Liver (tissue), 8 donors: ENCODE measurements at regions not wholly inside any gene's neighbourhood (a gene's known extent, or its start where the extent isn't known, plus 50 kb on each side); places are given as distances from the start of the nearest gene placed in this dataset.

Experiments
- DNase-seq: peaks from one replicate; pipeline ENCODE4 v3.0.0-alpha.2; 2017; ENCODE audit warnings: low spot score
- H3K27ac ChIP-seq, 2 donors: one replicate each; pipeline ENCODE4 v1.7.0; 2013; ENCODE audit warnings: inconsistent platforms in 2 of 2, low read length in 2 of 2, control low read depth in 1 of 2, low read depth in 1 of 2, mild to moderate bottlenecking in 1 of 2
- H3K27me3 ChIP-seq, 4 donors: one replicate each; pipeline versions ENCODE4 v1.6.1 to v1.7.0; 2013; ENCODE audit warnings: low read length in 3 of 4, inconsistent platforms in 1 of 4, mild to moderate bottlenecking in 1 of 4, moderate library complexity in 1 of 4; ENCODE audit not compliant: control insufficient read depth in 4 of 4, insufficient read depth in 4 of 4
- H3K36me3 ChIP-seq, 4 donors: one replicate each; pipeline versions ENCODE4 v1.6.1 to v1.7.0; 2013; ENCODE audit warnings: low read length in 3 of 4, mild to moderate bottlenecking in 3 of 4, low read depth in 1 of 4, moderate library complexity in 1 of 4; ENCODE audit not compliant: control insufficient read depth in 4 of 4, insufficient read depth in 3 of 4
- H3K4me1 ChIP-seq, 4 donors: one replicate each; pipeline versions ENCODE4 v1.6.1 to v1.7.0; 2013; ENCODE audit warnings: low read length in 3 of 4, mild to moderate bottlenecking in 3 of 4, moderate library complexity in 1 of 4; ENCODE audit not compliant: control insufficient read depth in 4 of 4, insufficient read depth in 4 of 4
- H3K4me3 ChIP-seq, 3 donors: one replicate each; pipeline versions ENCODE4 v1.6.1 to v1.7.0; 2013; ENCODE audit warnings: low read length in 3 of 3, control low read depth in 1 of 3, low read depth in 1 of 3, mild to moderate bottlenecking in 1 of 3
- H3K9ac ChIP-seq, 2 donors: one replicate each; pipeline ENCODE4 v1.7.0; 2013; ENCODE audit warnings: low read length in 2 of 2, mild to moderate bottlenecking in 2 of 2, moderate library complexity in 2 of 2, control low read depth in 1 of 2, low read depth in 1 of 2
- H3K9me3 ChIP-seq, 4 donors: one replicate each; pipeline versions ENCODE4 v1.6.1 to v1.7.0; 2013; ENCODE audit warnings: low read length in 3 of 4; ENCODE audit not compliant: control insufficient read depth in 4 of 4
- EGR1 ChIP-seq, 2 donors: IDR thresholded peaks; 2 replicates each; pipeline ENCODE4 v1.6.1; 2016 to 2018; ENCODE audit warnings: antibody characterized with exemption in 2 of 2, low read depth in 2 of 2
- FOXA1 ChIP-seq: IDR thresholded peaks from 2 replicates; pipeline ENCODE4 v1.6.1; 2016; ENCODE audit warnings: antibody characterized with exemption
- FOXA2 ChIP-seq: IDR thresholded peaks from 2 replicates; pipeline ENCODE4 v1.6.1; 2016; ENCODE audit warnings: antibody characterized with exemption
- HNF4A ChIP-seq, 2 donors: conservative IDR thresholded peaks; 2 replicates each; pipeline ENCODE4 v1.6.1; 2016; ENCODE audit warnings: antibody characterized with exemption in 2 of 2, mild to moderate bottlenecking in 2 of 2
- HNF4G ChIP-seq: IDR thresholded peaks from 2 replicates; pipeline ENCODE4 v1.6.1; 2016; ENCODE audit warnings: antibody characterized with exemption
- JUND ChIP-seq, 2 donors: IDR thresholded peaks; 2 replicates each; pipeline ENCODE4 v1.6.1; 2016; ENCODE audit warnings: antibody characterized with exemption in 2 of 2
- NR2F2 ChIP-seq: IDR thresholded peaks from 2 replicates; pipeline ENCODE4 v1.6.1; 2016; ENCODE audit warnings: antibody characterized with exemption
- RAD21 ChIP-seq, 2 donors: IDR thresholded peaks; 2 replicates each; pipeline ENCODE4 v1.6.1; 2016; ENCODE audit warnings: antibody characterized with exemption in 2 of 2, mild to moderate bottlenecking in 2 of 2
- RXRA ChIP-seq, 2 donors: IDR thresholded peaks; 2 replicates each; pipeline ENCODE4 v1.6.1; 2017 to 2018; ENCODE audit warnings: antibody characterized with exemption in 2 of 2, mild to moderate bottlenecking in 1 of 2
- SP1 ChIP-seq: IDR thresholded peaks from 2 replicates; pipeline ENCODE4 v1.6.1; 2018; ENCODE audit warnings: antibody characterized with exemption, mild to moderate bottlenecking
- TAF1 ChIP-seq: conservative IDR thresholded peaks from 2 replicates; pipeline ENCODE4 v1.6.1; 2016; ENCODE audit warnings: antibody characterized with exemption, mild to moderate bottlenecking
- YY1 ChIP-seq: IDR thresholded peaks from 2 replicates; pipeline ENCODE4 v1.6.1; 2016; ENCODE audit warnings: antibody characterized with exemption, mild to moderate bottlenecking
- WGBS: extraction: QIAGEN DNeasy Blood & Tissue Kit; methylation state at CpG from one replicate; pipeline ENCODE4 v1.1.7; 2013; 5-methylcytosine and 5-hydroxymethylcytosine counted together
- TF ChIP-seq, protein P1 (sequence below): IDR thresholded peaks from 2 replicates; pipeline ENCODE4 v1.6.1; 2016; ENCODE audit warnings: antibody characterized with exemption, mild to moderate bottlenecking
- TF ChIP-seq, protein P2 (sequence below): IDR thresholded peaks from 2 replicates; pipeline ENCODE4 v1.6.1; 2016; ENCODE audit warnings: antibody characterized with exemption
- TF ChIP-seq, protein P3 (sequence below): fragments of 150-350 bp; IDR thresholded peaks from 2 replicates; pipeline ENCODE4 v1.5.1; 2017; ENCODE audit warnings: improper control_type of control experiment, low read depth, low read length; ENCODE audit not compliant: missing input control
- TF ChIP-seq, protein P4 (sequence below): IDR thresholded peaks from 2 replicates; pipeline ENCODE4 v1.6.1; 2016; ENCODE audit warnings: antibody characterized with exemption
- TF ChIP-seq, protein P5 (sequence below): IDR thresholded peaks from 2 replicates; pipeline ENCODE4 v1.6.1; 2016; ENCODE audit warnings: antibody characterized with exemption
- donor health status: healthy.
- donor health status: healthy.
- donor health status: healthy.
- donor health status: healthy.
- donor health status: healthy.

DNA sequence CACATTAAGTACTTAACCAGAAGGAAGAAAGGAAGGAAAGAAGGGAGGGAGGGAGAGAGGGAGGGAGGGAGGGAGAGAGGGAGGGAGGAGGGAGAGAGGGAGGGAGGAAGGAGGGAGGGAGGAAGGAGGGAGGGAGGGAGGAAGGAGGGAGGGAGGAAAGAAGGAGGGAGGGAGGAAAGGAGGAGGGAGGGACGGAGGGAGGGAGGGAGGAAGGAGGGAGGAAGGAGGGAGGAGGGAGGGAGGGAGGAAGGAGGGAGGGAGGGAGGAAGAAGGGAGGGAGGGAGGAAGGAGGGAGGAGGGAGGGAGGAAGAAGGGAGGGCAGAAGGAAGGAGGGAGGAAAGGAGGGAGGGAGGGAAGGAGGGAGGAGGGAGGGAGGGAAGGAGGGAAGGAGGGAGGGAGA is 363.3 kb downstream of the MBD2 start (continued):
- TF ChIP-seq, protein P1, sequence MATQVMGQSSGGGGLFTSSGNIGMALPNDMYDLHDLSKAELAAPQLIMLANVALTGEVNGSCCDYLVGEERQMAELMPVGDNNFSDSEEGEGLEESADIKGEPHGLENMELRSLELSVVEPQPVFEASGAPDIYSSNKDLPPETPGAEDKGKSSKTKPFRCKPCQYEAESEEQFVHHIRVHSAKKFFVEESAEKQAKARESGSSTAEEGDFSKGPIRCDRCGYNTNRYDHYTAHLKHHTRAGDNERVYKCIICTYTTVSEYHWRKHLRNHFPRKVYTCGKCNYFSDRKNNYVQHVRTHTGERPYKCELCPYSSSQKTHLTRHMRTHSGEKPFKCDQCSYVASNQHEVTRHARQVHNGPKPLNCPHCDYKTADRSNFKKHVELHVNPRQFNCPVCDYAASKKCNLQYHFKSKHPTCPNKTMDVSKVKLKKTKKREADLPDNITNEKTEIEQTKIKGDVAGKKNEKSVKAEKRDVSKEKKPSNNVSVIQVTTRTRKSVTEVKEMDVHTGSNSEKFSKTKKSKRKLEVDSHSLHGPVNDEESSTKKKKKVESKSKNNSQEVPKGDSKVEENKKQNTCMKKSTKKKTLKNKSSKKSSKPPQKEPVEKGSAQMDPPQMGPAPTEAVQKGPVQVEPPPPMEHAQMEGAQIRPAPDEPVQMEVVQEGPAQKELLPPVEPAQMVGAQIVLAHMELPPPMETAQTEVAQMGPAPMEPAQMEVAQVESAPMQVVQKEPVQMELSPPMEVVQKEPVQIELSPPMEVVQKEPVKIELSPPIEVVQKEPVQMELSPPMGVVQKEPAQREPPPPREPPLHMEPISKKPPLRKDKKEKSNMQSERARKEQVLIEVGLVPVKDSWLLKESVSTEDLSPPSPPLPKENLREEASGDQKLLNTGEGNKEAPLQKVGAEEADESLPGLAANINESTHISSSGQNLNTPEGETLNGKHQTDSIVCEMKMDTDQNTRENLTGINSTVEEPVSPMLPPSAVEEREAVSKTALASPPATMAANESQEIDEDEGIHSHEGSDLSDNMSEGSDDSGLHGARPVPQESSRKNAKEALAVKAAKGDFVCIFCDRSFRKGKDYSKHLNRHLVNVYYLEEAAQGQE, result no peak
- TF ChIP-seq TAF1, result no peak
- no peak for TF ChIP-seq SP1
- TF ChIP-seq FOXA1, result no peak
- TF ChIP-seq HNF4G, result no peak
- TF ChIP-seq RXRA (IDR thresholded peaks at IDR 0.05), result no peak

DNA sequence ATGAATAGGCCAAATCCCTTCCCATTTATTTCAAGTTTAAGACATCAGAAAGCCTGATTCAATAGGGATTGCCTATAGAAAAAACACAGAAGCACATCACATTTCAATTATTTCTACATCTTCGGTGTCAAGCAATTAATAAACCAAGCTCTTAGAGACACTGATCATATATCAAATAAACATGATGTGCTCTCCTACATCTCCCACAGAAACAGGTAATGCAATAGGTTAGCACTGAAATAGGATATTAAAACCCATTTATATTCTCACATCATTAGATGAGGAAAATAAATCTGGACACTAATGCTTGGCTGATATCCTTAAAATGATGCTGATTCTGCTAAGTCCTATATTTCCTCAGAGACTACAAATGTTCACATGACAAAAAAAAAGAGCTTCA is 364.7 kb downstream of the MBD2 start:
- H3K4me1 ChIP-seq, result no peaks in the 10 kb centered on the region
- H3K4me3 ChIP-seq, result no peak overlapping the region
- no peaks in the 10 kb centered on the region for H3K9me3 ChIP-seq
- no peak for DNase-seq
- no peaks in the 10 kb centered on the region for H3K27me3 ChIP-seq
- 97% methylated on average over 1 of the region's 1 CpG for WGBS
- TF ChIP-seq EGR1 (IDR thresholded peaks at IDR 0.05; ENCODE audit: low read depth in 2 of 2) (no peak), NR2F2 (no peak), FOXA1 (no peak), HNF4G (no peak)
- TF ChIP-seq, protein P2, sequence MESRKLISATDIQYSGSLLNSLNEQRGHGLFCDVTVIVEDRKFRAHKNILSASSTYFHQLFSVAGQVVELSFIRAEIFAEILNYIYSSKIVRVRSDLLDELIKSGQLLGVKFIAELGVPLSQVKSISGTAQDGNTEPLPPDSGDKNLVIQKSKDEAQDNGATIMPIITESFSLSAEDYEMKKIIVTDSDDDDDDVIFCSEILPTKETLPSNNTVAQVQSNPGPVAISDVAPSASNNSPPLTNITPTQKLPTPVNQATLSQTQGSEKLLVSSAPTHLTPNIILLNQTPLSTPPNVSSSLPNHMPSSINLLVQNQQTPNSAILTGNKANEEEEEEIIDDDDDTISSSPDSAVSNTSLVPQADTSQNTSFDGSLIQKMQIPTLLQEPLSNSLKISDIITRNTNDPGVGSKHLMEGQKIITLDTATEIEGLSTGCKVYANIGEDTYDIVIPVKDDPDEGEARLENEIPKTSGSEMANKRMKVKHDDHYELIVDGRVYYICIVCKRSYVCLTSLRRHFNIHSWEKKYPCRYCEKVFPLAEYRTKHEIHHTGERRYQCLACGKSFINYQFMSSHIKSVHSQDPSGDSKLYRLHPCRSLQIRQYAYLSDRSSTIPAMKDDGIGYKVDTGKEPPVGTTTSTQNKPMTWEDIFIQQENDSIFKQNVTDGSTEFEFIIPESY, result no peak
- TF ChIP-seq, protein P3, sequence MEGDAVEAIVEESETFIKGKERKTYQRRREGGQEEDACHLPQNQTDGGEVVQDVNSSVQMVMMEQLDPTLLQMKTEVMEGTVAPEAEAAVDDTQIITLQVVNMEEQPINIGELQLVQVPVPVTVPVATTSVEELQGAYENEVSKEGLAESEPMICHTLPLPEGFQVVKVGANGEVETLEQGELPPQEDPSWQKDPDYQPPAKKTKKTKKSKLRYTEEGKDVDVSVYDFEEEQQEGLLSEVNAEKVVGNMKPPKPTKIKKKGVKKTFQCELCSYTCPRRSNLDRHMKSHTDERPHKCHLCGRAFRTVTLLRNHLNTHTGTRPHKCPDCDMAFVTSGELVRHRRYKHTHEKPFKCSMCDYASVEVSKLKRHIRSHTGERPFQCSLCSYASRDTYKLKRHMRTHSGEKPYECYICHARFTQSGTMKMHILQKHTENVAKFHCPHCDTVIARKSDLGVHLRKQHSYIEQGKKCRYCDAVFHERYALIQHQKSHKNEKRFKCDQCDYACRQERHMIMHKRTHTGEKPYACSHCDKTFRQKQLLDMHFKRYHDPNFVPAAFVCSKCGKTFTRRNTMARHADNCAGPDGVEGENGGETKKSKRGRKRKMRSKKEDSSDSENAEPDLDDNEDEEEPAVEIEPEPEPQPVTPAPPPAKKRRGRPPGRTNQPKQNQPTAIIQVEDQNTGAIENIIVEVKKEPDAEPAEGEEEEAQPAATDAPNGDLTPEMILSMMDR, result no peak
- TF ChIP-seq, protein P4, sequence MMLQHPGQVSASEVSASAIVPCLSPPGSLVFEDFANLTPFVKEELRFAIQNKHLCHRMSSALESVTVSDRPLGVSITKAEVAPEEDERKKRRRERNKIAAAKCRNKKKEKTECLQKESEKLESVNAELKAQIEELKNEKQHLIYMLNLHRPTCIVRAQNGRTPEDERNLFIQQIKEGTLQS, result no peak
- H3K9ac ChIP-seq, result no peak overlapping the region
- H3K36me3 ChIP-seq, result no peaks in the 10 kb centered on the region
- no peak overlapping the region for H3K27ac ChIP-seq

DNA sequence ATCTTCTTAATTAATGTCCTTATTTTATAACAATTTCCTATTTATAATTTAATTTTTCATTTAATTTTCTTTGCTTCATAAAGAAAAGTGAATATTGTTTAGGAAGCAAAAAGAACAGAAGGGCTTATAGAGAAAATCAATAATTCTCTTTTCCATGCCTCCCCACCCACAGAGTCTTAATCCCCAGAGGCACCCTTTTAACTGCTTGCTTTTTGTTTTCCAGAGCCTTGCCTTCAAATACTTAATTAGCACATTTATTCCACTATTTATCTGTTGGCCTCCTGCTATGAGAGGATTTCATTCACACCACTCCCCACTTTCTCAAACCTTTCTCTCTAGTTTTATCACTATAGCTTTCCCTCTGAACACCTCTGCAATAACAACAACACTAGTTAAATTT is 373.6 kb downstream of the MBD2 start:
- Histone ChIP-seq H3K4me3 (no peak overlapping the region), H3K9me3 (no peaks in the 10 kb centered on the region), H3K27me3 (no peaks in the 10 kb centered on the region), H3K9ac (no peak overlapping the region), H3K4me1 (no peaks in the 10 kb centered on the region), H3K27ac (no peak overlapping the region), H3K36me3 (no peaks in the 10 kb centered on the region)
- no peak for DNase-seq
- no peak for TF ChIP-seq SP1
- TF ChIP-seq JUND (IDR thresholded peaks at IDR 0.05), result no peak
- no peak for TF ChIP-seq RAD21 (IDR thresholded peaks at IDR 0.05)
- no peak for TF ChIP-seq EGR1 (IDR thresholded peaks at IDR 0.05; ENCODE audit: low read depth in 2 of 2)
- TF ChIP-seq NR2F2, result no peak
- TF ChIP-seq, protein P5, sequence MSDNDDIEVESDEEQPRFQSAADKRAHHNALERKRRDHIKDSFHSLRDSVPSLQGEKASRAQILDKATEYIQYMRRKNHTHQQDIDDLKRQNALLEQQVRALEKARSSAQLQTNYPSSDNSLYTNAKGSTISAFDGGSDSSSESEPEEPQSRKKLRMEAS, result no peak
- TF ChIP-seq, protein P1, result no peak
- TF ChIP-seq TAF1, result no peak
- TF ChIP-seq YY1, result no peak
- no peak for TF ChIP-seq FOXA2
- TF ChIP-seq FOXA1, result no peak
- TF ChIP-seq, protein P4, result no peak
- TF ChIP-seq, protein P2, result no peak
- no peak for TF ChIP-seq HNF4A (conservative IDR thresholded peaks at IDR 0.05)
